ENCODE measurements at regions not wholly inside any gene's neighbourhood (a gene's known extent, or its start where the extent isn't known, plus 50 kb on each side); places are given as distances from the start of the nearest gene placed in this dataset.

DNA sequence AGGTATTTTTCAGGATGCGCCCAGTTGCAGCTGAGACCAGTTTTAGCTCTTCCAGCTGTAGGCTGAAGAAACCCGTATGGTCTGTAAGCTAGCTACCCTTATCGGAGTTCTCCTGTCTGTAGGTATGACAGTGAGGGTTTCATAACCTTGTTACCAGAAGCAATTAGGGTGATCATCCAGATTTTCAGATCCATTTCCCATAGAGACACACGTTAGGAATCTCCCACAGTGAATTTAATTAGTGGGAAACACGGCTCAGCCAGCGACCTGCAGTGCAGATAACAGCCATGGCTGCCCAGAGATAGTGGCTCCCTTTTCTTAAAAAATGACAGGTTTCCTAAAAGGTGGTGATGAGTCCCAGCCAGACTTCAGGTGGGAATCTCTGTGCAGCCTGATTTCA, 111.1 kb downstream of the BTBD3 start:
- no peaks in the 10 kb centered on the region for H3K9me3 ChIP-seq (replicated peaks; ENCODE audit: control insufficient read depth, insufficient read depth, low read depth, low read length)
- no peak overlapping the region for H2AFZ ChIP-seq (ENCODE audit: low read depth, low read length)
- TF ChIP-seq ZNF12 (CRISPR knock-in tag; IDR thresholded peaks at IDR 0.05) = no peak
- TF ChIP-seq KLF13 (tag; IDR thresholded peaks at IDR 0.05; ENCODE audit: borderline replicate concordance, low read depth) = no peak
- TF ChIP-seq FOSL1 (tag; conservative IDR thresholded peaks at IDR 0.05) = no peak
- TF ChIP-seq, protein P1, sequence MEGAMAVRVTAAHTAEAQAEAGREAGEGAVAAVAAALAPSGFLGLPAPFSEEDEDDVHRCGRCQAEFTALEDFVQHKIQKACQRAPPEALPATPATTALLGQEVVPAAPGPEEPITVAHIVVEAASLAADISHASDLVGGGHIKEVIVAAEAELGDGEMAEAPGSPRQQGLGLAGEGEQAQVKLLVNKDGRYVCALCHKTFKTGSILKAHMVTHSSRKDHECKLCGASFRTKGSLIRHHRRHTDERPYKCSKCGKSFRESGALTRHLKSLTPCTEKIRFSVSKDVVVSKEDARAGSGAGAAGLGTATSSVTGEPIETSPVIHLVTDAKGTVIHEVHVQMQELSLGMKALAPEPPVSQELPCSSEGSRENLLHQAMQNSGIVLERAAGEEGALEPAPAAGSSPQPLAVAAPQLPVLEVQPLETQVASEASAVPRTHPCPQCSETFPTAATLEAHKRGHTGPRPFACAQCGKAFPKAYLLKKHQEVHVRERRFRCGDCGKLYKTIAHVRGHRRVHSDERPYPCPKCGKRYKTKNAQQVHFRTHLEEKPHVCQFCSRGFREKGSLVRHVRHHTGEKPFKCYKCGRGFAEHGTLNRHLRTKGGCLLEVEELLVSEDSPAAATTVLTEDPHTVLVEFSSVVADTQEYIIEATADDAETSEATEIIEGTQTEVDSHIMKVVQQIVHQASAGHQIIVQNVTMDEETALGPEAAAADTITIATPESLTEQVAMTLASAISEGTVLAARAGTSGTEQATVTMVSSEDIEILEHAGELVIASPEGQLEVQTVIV (CRISPR knock-in tag; IDR thresholded peaks at IDR 0.05; ENCODE audit: borderline replicate concordance) = no peak
- no peak for TF ChIP-seq STAT5B (CRISPR knock-in tag; IDR thresholded peaks at IDR 0.05)
- TF ChIP-seq ERF (CRISPR knock-in tag; IDR thresholded peaks at IDR 0.05) = no peak
- TF ChIP-seq ZNF212 (CRISPR knock-in tag; IDR thresholded peaks at IDR 0.05) = no peak
- TF ChIP-seq CC2D1A (IDR thresholded peaks at IDR 0.05) = no peak
- no peak for TF ChIP-seq STAG1 (CRISPR knock-in tag; IDR thresholded peaks at IDR 0.05; ENCODE audit: borderline replicate concordance)
- no peak for TF ChIP-seq HMGXB4 (CRISPR knock-in tag; IDR thresholded peaks at IDR 0.05)
- no peak for TF ChIP-seq TAF7 (tag; IDR thresholded peaks at IDR 0.05)
- TF ChIP-seq GTF2A2 (tag; IDR thresholded peaks at IDR 0.05) = no peak
- no peak for DNase-seq (ENCODE audit: extremely low read depth in 1 of 4, low spot score in 3 of 4)
- H3K4me2 ChIP-seq (ENCODE audit: insufficient read depth, low read length) = no peak overlapping the region
- POLR2A ChIA-PET = no interaction called here
- FAIRE-seq = no peak
- no peak overlapping the region for H3K9ac ChIP-seq (ENCODE audit: insufficient read depth in 1 of 2, low read depth in 2 of 2, low read length in 2 of 2)
- intact Hi-C loops (cut with micrococcal nuclease) = no loop called here
- no peaks in the 10 kb centered on the region for H4K20me1 ChIP-seq (replicated peaks; ENCODE audit: control insufficient read depth, insufficient read depth, low read length)
- H3K27me3 ChIP-seq (ENCODE audit: control insufficient read depth in 2 of 2, insufficient read depth in 2 of 2, low read length in 2 of 2) = no peaks in the 10 kb centered on the region
- ATAC-seq = no peak
- H3K4me3 ChIP-seq = no peak overlapping the region
- 0% methylated on average over 2 of the region's 6 CpGs for WGBS (ENCODE audit: insufficient coverage, low coverage, missing lambda C conversion rate)
- in situ Hi-C loops (cut with MboI) = no loop called here
- H3K4me1 ChIP-seq (replicated peaks in 1 of 2; ENCODE audit: control insufficient read depth in 2 of 2, insufficient read depth in 2 of 2, low read length in 2 of 2) = no peaks in the 10 kb centered on the region
- H3K36me3 ChIP-seq (ENCODE audit: control insufficient read depth, insufficient read depth, low read length) = no peaks in the 10 kb centered on the region
- no peaks in the 10 kb centered on the region for H3K9me1 ChIP-seq (ENCODE audit: control insufficient read depth, insufficient read depth, low read length)
- H3K27ac ChIP-seq (ENCODE audit: extremely low read depth, low read depth, low read length) = no peak overlapping the region
- H3K79me2 ChIP-seq (ENCODE audit: control insufficient read depth, insufficient read depth, low read length) = no peaks in the 10 kb centered on the region
- BruUV-seq (replicated peaks) = no TSS peak
- CTCF ChIA-PET (ENCODE audit: low intra/inter-chr PET ratio) = no interaction called here
